ENCODE measurements at regions not wholly inside any gene's neighbourhood (a gene's known extent, or its start where the extent isn't known, plus 50 kb on each side); places are given as distances from the start of the nearest gene placed in this dataset.

DNA sequence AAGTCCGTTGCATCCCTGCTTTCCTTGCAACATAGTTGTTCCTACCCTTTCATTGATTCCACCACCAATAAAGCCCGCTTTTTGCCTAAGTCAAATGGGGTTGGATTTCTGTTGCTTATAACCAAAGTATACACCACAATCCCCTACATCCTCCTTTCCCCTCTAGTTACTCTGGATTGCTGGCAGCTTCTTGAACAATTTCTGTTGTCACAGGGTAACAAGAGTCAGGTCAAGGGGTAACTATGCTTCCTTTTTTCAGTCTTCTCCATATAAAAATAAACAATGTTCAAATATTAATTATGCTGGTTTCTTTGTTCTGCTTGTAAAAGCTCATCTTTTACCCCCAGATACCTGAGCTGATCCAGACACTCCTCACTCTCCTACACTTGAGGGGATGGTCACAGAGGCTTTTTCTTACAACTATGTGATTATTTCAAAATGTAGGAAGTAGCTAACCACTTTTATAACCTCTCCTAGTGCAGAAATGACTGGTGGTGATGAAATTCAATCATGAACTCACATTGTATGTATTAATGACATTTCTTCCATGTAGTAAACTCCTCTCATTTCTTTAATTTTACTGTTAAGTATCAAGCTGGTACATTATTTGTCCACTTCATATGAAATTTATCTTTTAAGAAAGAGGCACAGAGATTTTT lies 136.5 kb downstream of the SNX18 start:
- DNase-seq (ENCODE audit: low read depth): no peak

DNA sequence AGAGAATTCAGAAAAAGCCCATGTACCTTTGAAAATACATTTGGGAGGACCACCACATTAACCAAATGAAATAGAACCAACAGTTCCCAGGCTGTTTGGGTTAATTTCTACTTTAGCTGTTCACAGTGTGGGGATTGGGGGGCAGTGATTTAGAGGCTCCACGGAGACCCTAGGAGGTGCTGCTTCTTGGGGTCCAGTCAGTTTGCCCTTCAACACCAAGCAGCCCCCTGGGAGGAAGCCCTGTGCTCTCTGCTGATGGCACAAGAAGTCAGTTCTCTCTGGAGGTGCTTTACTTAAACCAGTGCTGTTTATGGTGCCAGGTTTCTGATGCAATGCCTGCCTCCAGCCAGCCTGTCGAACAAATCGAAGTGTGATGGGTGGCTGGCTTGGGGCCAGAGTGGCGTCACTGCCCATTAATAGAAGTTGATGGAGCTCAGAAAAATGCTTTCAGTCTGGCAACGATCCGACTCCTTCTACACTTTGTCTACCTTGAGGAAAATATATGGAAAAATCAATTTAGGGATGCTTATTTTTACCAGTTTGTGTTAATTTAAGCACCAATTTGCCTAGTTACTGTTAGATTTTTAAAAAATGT lies 134.0 kb downstream of the SNX18 start:
- DNase-seq (ENCODE audit: low read depth): no peak

DNA sequence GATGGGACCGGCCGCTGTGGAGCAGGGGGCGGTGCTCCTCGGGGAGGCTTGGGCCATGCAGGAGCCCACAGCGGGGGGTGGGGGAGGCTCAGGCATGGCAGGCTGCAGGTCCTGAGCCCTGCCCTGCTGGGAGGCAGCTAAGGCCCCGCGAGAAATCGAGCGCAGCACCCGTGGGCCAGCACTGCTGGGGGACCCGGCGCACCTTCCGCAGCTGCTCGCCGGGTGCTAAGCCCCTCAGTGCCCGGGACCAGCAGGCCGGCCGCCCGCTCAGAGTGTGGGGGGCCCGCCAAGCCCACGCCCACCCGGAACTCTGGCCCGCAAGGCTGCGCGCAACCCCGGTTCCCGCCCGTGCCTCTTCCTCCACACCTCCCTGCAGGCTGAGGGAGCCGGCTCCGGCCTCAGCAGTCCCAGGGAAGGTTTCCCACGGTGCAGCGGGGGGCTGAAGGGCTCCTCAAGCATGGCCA lies 131.5 kb downstream of the SNX18 start:
- DNase-seq (ENCODE audit: low read depth): no peak

DNA sequence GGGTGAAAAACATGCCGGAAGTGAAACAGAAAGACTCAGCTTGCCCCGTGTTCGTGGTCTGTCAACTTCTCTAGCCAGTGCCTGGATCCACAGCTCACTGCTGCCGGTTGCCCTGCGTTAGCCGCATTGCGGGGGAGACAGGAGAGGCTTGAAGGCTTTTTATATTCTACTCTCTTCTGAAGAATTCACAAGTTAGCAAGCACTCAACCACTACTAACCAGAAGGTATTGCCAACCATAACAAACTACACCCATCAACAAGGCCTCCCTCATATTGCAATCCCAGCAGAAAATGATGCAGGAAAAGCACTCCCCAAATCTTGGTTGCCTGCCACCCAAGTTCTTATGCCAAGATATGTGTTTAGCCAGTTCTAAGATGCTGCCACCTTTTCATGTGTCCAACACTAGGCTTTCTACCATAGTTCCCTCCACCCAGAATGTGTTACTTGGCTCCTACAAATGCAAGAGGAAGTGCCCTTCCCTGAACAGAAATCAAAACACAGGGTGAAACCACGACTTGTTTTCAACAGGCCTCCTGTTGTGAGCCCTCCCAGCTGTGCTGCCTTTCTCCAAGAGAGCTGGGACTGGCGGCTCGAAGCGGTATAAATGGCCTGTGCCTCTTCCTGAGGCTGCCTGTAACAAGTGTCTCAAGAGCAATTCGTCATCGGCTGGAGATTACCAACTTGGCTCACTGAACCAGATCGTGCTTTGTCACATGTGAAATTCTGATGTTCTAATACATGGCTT lies 129.0 kb downstream of the SNX18 start:
- DNase-seq (ENCODE audit: low read depth): peak; percentile 90

DNA sequence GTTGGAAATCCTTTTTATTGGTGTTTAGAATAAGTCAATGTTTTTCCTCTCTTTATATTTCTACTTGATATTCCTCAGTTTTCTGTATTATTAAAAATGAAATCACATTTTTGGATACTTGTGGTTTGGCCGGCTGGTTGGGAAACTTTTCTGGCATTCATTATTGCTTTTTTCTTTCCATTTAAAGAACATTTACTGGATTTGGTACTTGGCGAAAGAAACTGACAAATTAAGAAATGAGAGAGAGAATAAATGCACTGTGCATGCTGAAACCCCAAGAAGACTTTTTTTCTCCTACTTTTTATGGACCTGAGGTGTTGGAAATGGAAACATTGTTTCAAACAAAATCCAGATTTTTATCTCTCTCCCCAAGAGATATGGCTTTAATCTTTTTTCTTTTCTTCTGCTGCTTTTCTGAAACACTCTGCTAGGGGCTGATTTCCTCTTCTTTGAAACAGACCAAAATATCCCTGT lies 128.4 kb downstream of the SNX18 start:
- no peak for DNase-seq (ENCODE audit: low read depth)

DNA sequence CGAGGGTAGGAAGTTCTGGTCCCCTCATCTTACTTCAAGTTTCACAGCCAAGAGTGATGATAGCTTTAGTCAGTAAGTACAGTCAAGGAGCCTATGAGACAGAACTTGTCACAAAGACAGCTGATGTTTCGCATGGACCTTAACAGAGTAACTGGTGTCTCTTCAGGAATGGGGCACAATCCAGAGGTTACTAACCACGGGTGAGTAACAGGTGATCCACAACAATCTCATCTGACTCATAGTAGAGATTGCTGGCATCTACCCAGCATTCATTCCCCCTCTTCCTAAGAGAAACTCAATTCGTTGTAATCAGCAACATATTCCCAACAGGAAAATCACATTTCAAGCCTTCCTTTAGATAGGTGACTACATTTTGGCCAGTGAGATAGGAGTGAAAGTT lies 126.7 kb downstream of the SNX18 start:
- DNase-seq (ENCODE audit: low read depth): peak; percentile 93

DNA sequence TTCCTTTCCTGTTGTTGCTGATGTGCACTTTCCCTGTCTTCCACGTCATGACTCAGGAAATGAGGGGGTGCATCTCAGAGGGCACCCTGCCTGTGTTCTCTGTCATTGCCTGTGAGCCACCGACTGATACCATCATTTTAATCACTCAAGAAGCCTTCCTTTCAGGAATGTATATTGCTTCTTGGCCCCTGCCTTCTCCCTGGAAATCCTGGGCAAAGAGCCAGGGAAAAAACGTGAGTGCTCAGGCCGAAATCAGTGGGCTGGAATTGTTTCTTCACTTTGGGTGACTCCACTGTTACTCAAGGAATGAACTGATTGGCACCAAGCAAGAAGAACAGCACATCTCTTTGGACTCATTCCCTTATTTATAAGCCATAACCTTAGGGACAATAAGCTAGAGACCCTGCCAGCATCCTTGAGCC lies 126.1 kb downstream of the SNX18 start:
- DNase-seq (ENCODE audit: low read depth): peak; percentile 73

DNA sequence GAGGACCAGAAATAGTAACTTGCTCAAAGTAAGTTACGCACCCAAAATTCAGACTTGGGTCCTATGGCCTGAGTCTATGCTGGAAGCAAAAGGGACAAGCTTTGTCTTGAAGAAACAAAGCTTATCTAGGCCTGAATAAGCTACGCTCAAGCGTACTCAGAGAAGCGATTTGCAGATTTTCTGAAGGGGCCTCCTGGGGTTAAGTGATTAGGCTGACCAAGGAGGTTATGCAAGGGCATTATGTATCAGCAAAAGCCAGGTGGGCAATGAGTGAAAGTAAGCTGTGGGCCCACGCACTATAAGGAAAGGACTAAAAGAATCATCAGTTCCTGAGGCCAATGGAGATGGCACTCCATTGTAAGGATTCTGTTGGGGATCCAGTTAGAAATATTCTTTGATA lies 122.1 kb downstream of the SNX18 start:
- DNase-seq (ENCODE audit: low read depth): no peak

DNA sequence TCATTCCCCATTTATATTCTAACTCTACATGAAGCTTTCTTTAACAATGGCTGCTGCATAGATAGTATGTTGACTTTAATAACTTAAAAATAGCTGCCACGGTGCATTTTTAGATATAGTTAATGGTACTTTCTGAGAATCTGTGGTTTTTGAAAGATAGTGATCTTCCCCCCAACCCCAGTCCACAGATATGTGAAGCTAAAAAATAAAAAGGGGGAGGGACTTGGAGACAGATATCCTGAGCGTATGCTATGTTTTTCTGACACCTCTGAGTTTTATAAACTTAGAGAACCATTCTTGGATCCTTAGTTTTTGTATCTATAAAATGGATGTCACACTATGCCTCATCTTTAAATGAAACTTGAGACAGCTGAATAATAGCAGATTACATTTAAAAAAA lies 120.5 kb downstream of the SNX18 start:
- DNase-seq (ENCODE audit: low read depth): no peak

DNA sequence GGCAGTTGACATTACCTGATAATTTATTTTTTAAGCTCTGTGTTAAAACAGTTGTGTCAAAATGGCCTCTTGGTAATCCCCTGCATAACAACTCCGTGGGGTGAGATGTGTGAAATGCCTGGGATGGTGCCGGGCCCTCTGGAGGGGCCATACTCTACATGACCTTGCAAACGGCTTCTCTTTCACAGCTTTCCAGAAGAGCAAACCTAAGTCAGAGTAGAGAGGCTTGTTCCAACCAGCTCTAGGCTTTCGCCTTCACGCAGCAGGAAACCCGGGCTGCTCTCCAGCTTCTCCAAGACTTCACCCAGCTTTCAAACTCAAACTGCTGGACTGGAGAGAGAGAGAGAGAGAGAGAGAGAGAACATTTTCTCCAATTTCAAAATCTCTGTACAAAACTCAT lies 120.1 kb downstream of the SNX18 start:
- no peak for DNase-seq (ENCODE audit: low read depth)

DNA sequence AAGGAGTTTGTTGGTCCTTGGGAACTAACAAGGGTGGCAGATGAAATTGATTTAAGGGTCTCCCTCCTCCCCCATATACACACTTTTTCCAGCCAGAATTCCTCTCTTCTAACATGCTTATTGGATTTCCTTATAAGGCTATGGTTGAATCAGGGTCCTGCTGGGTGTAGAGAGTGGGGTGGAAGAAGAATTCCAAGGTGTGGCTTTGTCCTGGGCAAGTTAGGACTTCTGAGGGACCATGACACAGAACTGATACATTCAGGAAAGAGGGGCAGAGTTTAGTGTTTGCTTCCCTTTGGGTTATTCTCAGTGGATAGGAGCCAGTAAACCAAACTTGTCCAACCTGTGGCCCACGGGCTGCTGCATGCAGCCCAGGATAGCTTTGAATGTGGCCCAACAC lies 116.5 kb downstream of the SNX18 start:
- DNase-seq (ENCODE audit: low read depth): no peak

DNA sequence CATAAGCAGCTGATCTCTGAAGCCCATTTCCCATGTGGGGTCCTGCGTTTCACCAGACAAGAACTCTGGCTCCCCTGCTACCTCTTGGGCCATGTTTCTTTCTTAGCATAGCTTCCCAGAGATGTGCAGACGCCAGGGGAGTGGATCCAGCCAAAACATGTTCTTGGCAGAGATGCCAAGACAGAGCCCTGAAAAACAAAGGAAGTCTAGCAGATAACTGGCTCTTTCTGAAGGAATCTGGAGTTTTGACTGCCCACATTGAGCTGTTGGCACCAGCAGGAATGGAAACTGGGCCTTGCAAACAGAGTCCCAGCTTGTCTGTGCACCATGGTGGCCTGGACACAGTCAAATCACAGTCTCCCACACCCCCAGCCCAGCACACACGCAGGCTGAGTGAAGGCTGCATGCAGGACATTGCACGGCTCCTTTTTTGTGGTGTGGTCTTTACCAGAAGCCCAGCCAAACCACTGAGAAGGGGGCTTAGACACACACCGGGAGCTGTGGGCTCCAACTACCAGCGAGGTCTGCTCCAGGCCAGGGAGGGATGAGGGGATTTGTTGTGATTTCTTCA lies 114.7 kb downstream of the SNX18 start:
- no peak for DNase-seq (ENCODE audit: low read depth)

DNA sequence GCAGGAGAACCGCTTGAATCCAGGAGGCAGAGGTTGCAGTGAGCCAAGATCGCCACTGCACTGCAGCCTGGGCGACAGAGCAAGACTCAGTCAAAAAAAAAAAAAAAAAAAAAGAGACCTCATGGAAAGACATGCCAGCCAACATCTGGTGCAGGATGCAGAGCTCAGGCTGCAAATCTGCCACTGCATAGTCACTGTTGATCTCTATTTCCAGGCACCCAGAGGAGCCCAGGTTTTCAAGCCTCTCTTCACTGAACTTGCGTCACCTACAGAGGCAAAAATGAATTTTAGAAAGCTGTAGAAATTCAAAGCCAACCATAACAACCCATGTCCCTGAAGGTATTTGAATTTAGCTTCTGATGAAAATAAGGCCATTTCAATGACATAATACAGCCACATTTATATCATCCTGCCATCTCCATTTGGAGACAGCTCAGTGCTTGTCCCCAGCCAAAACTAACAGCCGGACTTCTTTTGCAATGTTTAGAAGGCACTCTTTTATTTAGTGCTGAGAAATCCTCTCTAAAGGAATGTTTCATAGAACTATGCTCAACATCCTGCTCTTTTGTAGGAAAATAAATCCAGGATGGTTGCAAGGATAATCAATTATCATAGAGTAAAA lies 113.3 kb downstream of the SNX18 start:
- no peak for DNase-seq (ENCODE audit: low read depth)

DNA sequence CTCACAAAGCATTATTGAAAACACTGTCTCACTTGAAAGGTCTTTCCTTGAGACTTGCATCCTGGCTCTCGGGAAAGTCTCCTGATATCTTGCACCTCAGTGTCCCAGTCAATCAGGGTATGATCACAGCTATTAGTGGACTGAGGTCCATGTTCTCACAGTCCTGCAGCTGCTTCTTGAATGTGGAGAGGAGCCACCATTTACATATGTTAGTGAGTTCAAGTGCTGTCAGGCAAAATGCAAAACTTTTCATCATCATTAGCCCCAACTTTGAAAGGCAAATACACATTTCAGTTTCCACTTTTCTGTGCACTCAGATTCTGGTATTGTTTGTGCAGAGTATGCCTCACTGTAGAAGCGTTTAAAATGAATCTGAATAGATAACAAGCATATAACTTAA lies 111.6 kb downstream of the SNX18 start:
- DNase-seq (ENCODE audit: low read depth): no peak

DNA sequence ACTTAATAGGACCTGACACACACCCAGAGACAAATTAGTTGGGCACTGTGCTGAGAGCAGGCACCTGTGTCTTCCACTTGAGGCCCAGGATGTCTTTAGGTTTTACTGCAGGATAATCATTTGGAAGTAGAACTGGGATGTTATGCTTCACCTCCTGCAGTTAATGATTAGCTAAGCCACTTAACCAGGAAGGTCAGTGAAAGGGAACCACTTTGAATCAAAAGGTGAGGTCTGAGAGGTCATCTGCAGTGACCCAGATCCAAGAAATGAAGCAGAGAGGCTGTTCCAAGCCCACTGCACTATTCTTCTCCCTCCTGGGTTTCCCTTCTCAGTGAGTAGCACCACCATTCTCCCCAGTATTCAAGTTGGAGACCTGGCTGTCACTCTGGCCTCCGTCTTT lies 110.5 kb downstream of the SNX18 start:
- DNase-seq (ENCODE audit: low read depth): no peak

DNA sequence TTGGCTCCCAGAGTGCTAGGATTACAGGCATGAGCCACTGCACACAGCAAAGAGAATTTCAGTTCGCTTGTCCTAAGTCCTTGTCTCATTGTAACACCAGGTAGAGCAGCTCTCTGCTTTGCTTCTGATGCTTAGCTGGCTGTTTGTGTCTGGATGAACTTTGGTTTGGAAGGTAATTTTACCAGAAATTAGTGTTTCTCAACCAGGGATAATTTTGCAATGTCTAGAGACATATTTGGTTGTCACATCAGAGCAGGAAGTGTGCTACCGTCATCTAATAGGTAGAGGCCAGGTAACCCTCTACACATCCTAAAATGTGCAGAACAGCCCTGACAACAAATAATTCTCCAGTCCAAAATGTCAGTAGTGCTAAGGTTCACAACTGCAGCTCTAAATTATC lies 108.8 kb downstream of the SNX18 start:
- no peak for DNase-seq (ENCODE audit: low read depth)

DNA sequence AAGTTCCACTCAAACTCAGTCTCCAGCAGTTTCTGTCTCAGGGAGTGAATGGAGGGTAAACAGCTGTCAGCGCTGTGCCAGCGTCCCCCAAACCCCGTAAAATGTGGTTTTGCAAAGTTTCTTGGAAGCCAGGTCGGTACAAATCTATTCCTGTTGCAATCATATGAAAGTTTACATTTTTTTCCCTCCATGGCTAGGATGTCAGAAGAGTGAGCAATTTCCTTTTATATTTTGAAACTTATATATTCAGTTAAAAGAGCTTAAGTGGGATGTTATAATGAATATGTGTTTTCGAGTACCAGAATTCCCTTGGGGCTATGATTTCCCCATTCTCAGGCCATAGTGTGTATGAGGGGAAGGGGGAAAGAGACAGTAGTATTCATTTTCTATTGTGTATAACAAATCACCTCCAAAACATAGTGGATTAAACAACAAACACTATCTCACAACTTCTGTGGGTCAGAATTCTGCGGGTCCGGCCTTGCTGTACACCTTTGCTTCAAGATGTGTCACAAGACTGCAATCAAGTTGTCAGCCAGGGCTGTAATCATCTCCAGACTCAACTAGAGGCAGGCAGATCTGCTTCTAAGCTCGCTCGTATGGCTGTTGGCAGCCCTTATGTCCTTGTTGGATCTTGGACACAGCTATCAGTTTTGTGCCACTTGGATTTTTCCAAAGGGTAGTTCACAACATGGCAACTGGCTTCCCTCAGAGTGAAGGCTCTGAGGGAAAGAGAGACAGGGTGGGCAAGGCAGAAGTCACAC lies 107.4 kb downstream of the SNX18 start:
- DNase-seq (ENCODE audit: low read depth): peak; percentile 53

DNA sequence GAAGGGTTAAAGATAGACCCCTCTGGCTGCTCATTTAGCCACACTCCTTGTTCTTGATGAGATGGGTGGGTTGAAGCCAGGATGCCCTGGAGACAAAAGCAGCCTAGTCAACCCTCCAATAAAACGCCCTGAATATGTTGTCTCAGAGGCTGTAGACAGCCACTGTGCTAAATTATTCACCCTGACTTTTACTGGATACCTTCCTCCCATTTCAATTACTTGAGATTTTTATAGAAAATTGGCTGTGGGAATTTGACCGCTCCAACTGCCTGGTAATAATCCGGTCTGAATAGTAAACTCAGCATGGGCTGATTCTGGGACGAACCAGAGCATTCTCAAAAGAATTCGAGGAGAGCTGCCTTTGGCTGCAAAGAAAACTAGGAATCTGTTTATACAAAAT lies 104.2 kb downstream of the SNX18 start:
- no peak for DNase-seq (ENCODE audit: low read depth)

DNA sequence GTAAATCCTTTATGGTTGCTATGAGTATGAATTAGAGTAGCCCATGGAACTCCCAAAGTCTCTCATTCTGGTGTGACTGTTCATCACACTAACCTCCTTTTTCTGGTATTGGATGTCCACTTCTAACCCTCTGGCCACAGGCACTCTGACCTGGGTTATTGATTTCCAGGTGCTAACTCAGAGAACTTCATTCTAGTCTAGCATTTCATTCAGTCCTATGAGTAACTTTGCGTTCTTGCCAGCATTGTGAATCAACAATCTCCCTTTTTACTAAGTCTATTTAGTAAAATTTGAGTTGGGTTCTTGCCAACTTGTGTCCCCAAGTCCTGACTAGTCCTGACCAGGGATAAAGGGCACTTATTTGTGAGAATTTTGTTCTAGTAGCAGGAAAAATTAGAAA lies 103.5 kb downstream of the SNX18 start:
- DNase-seq (ENCODE audit: low read depth): no peak

DNA sequence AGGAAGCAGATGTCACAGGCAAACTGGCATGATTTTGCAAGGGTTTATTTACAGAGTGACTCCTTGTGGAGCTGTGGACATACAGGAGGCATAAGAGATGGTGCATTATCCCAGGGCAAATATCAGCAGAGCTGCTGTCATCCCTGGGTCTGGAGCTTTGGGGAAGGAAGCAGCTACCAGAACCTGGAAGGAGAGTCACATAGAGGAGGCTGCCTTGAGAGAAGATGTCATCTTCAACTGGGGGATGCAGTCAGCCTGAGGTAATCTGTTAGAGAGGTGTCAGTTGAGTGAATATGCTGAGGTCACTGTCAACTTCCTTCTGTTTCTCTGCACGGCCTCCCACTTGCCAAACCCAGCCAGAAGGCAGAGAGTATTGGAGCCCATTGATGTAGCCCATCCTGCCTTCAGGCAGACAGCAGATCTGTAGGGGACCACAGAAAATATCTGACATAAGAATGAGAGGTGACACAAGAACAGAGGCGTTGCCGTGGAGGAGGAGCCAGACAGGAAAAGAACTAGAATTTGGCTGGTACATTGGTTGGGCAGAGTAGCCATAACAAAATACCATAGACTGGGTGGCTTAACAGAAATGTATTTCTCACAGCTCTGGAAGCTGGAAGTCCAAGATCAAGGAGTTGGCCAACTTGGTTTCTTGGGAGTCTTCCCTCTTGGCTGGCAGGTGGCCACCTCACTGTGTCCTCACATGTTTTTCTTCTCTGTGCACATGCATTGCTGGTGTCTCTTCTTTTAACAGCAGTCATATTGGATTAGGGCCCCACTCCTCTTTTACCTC lies 102.8 kb downstream of the SNX18 start:
- DNase-seq (ENCODE audit: low read depth): no peak

Measured in LHCN-M2 (cell line).